CD4-positive, alpha-beta T cell treated with Interleukin-10 for 1 hour (primary cell): ENCODE measurements at regions not wholly inside any gene's neighbourhood (a gene's known extent, or its start where the extent isn't known, plus 50 kb on each side); places are given as distances from the start of the nearest gene placed in this dataset.

ENCODE experiments used
- DNase-seq: peaks from one replicate; pipeline ENCODE4 v3.0.0-alpha.2; 2020

GRCh38 chr2:59957504-59957903 lies 596.0 kb downstream of the BCL11A start:
- no peak for DNase-seq

DNA sequence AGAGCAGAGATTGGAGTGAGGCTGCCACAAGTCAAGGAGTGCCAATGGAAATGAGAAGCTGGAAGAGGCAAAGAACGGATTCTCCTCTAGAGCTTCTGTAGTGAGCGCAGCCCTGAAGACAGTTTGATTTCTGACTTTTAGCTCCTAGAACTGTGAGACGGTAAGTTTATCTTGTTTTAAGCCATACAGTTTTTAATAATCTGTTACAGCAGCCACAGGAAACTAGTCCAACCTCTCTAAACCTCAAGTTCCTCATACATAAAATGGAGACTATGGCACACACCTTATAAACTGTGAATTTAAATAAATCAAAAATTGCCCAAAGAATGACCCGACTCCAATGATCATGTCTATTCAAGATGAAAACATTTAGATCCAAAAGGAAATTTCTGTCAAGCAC lies 596.5 kb downstream of the BCL11A start:
- no peak for DNase-seq

- DNase-seq, result no peak
Observed at GRCh38 chr2:59947917-59948541, 605.4 kb downstream of the BCL11A start.

DNA sequence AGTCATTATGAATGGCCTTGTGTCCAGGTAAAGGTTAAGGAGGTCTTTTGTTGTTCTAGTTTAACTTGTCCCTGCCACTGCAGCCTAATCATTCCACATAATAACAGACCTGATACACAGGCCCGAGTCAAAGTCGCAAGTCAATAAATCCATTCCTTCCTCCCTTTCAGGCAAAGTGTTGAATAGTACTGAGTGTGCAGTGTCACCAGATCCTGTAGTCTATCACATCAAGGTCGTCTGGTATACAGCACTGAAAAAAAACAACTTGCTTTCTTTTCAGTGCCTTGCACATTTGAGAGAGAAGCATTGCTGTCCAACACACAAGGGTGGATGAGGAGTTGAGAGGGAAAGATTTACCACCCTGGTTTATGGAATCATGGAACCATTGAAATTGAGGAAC lies 606.2 kb downstream of the BCL11A start:
- no peak for DNase-seq

DNA sequence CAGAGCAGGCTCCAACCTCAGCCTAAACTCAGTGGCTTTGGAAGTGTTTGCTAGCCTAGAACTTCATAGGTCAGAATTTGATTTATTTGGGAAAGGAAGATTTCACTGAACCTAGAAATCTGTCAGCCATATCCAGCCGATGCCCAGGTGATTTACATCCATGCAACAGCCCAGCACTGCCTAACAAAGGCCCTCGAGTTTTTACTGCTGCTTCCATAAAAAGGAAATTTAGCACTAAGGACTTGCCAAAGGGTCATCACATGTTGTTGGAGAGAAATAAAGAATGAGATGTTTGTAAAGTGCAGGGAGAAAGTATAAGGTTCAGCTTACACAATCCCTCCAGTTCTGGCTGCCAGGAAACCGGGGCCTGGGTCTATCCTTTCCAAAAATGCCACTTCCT lies 614.2 kb downstream of the BCL11A start:
- DNase-seq, result no peak

- DNase-seq, result no peak
Observed at GRCh38 chr2:59938181-59938580, 615.3 kb downstream of the BCL11A start.

DNA sequence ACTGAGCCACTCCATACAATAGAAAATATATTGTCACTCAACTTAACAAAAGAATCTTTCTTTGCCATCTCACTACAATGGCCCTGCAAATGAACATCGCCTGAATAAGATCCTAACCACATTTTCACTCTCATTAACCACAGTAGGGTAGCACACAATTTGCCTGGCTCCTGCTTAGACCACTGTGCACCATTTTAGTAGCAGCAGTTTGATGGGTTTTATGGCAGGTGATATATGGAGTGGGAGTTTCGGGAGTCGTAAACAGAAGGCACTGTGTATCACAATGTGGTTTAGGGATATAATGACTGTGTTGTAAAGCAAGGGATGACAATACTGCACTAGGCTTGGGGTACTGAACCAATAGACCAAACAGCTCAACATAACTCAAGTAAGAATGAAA lies 617.4 kb downstream of the BCL11A start:
- DNase-seq, result no peak

DNA sequence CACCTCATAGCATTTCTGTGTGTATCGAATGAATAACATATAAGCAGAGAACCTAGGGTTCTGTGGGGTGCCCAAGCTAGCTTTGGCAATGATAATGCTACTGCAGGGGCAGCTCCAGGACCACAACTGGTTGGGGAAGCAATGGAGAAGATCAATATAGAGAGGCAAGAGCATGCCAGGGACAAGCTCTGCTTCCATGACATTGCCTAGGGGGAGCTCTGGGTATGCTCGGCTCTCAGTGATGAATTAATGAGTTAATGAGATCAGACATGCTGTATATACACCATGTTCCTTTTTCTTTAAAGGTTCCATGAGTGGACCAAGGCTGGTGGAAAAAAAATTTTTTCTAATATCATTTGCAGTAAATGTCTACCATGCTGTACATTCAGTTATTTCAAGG lies 618.4 kb downstream of the BCL11A start:
- no peak for DNase-seq

DNA sequence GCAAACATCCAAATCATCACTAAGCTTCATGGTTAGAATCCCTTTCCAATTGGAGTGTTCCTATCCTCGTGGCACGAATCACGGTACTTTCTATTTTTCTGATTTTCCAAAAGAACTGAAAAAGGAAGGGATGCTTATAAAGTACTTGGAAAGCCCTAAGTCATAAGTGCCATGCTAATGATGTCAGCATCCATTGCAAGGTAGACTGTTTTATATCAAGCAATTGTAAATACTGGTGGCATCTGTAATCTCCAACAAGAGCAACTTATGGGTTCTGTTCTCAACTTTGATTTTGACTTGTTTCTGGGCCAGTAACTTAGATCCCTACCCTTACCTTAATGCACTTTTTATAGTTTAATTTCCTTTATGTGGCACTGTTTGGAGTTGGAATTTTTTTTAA lies 619.5 kb downstream of the BCL11A start:
- no peak for DNase-seq

- DNase-seq, result no peak
Observed at GRCh38 chr2:59932341-59932740, 621.1 kb downstream of the BCL11A start.

DNA sequence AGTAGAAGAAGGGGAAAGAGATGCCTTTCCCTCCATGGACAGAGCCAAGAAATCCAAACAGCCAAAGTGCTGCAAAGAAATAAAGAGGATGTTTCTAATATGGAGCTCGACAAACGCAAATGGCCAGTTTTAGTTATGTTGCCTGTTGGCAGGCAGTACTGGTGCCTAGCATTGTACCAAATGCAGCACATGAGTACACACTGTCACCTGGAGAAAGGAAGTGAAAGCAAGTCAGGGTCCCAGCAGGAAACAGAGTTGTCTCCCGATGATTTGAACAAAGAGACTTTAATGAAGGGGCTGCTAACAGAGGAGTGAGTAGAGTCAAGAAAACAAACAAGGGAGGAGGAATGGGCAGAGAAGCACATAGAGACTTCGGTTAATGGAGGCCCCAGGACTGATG lies 623.0 kb downstream of the BCL11A start:
- DNase-seq, result no peak

DNA sequence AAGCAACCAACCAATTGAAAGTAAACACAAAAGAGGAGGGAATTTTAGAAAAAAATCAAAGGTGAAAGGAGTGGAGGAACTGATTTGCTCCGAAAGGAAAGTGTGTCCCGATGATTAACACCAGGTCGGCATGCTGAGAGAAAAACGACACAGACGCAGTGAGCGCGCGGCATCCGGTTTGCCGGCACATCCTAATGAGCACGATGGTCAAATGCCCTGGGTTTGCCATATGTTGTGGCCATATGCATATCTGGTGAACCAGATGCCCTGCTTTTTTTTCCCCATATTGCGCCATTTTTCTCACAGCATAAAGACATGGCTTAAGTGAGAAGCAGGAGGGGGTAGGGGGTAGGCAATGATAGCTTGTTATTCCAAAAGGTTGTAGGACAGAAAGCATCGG lies 626.7 kb downstream of the BCL11A start:
- no peak for DNase-seq

- no peak for DNase-seq
Observed at GRCh38 chr2:59925321-59925720, 628.1 kb downstream of the BCL11A start.

- DNase-seq, result no peak
Observed at GRCh38 chr2:59924346-59924745, 629.1 kb downstream of the BCL11A start.

DNA sequence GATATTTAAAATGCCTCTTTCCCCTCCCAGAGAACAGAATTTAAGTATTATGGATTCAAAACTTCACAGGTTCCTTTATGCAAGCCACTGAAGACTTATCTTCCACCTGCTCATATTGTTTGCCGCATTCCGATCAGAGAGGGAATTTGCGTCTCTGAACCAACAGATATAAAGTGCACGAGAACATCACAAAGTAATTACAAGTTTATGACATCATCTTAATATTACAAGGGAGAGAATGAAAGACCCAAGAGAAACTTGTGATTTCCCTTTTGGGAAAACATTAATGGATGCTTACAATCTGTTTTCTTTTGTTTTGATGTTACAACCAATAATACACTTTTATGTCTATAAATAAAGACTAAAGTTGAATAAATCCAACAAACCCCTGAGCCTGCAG lies 631.0 kb downstream of the BCL11A start:
- DNase-seq, result no peak

GRCh38 chr2:59921743-59922142 lies 631.7 kb downstream of the BCL11A start:
- DNase-seq, result no peak

GRCh38 chr2:59920961-59921360 lies 632.5 kb downstream of the BCL11A start:
- no peak for DNase-seq

DNA sequence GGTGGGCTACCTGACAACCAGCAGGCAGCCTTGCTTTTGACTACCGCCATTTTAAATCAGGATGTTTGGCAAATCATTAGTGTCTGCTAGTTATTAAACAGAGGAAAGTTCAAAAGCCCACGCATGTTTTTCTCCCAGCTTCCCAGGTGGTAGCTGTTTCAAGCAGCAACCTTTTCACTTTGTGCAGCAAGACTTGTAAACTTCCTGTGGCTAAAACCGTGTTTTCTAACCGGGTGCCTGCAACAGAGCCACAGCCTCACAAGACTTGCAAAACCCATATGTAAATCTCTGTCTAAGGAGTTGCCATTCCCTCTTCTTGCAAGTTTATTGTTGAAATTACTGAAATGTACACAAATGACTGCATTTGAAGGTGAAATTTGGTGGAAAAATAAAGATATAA lies 633.1 kb downstream of the BCL11A start:
- no peak for DNase-seq

- no peak for DNase-seq
Observed at GRCh38 chr2:59919579-59919978, 633.9 kb downstream of the BCL11A start.

GRCh38 chr2:59912042-59912441 lies 641.4 kb downstream of the BCL11A start:
- no peak for DNase-seq

DNA sequence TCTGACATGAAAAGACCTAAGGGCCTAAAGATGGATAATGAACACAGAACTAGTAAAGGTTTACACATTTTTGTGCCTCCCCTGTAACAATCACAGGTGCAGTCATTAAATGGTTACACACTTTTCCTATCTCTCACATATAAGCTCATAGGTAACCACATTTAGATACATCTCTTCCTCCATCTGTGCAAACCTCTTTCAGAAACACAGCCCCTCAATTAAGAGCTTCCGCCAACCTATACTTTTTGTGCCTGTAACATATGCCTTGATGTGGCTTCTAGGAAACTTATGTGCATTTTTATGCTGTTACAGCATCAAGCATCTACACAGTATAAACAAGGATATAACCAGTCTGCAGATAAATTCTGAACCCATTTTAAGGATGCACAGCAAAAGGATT lies 643.3 kb downstream of the BCL11A start:
- DNase-seq, result no peak

DNA sequence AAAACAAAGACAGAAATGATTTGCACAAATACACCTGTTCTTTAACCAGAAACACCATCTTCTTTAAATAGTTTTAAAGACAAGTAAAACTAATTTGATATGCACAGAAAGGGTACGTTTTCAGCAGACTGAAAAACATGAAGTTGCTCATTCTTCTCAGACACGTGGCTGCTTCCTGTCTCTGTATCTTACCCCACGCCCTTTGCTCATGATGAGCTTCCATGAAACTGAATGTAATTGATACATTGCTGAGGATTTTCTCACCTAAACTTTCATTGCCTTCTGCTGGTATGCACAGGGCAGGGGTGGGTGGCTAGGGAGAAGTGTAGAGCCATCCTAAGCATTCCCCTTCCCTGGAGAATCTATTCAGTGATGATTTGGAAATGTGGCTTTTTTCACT lies 644.3 kb downstream of the BCL11A start:
- no peak for DNase-seq

DNA sequence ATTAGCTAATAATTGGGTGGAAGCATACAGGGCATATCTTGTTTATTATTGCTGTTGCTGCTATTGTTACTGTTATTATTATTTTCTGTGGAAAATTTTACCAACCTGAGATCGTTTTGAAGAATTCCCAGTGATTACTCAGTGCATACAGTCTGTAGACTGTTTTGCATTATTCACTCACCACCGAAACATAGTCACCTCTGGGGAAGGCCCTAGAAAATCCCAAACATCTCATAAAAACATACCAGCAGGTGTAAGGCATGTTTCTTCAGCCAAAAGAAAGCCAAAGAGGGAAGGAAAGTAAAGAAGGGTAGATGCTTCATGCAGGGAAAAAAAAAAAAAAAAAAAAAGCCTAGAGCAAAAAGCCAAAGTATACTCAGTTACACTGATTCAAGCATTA lies 647.7 kb downstream of the BCL11A start:
- DNase-seq, result no peak

- no peak for DNase-seq
Observed at GRCh38 chr2:59903994-59904544, 649.4 kb downstream of the BCL11A start.

- no peak for DNase-seq
Observed at GRCh38 chr2:59900728-59901452, 652.6 kb downstream of the BCL11A start.
